ENCODE measurements at regions not wholly inside any gene's neighbourhood (a gene's known extent, or its start where the extent isn't known, plus 50 kb on each side); places are given as distances from the start of the nearest gene placed in this dataset.
A peak's percentile ranks its signal among the peaks of the same experiment; 100 is the strongest.

GRCh38 chr16:77030600-77030999 lies 160.4 kb upstream of the MON1B start:
- no peak overlapping the region for H3K4me3 ChIP-seq (ENCODE audit: low read depth, low read length)
- DNase-seq (ENCODE audit: low read depth) (no peak), FAIRE-seq (no peak)
- no peaks in the 10 kb centered on the region for H3K27me3 ChIP-seq (ENCODE audit: control insufficient read depth, insufficient read depth, low read length)
- TF ChIP-seq CTCF (IDR thresholded peaks at IDR 0.05; ENCODE audit: insufficient read depth, low read length, severe bottlenecking), result no peak
- no peaks in the 10 kb centered on the region for H3K36me3 ChIP-seq (ENCODE audit: control insufficient read depth, insufficient read depth, low read length)

- DNase-seq (ENCODE audit: low read depth) (no peak), FAIRE-seq (no peak)
- no peak for TF ChIP-seq CTCF (IDR thresholded peaks at IDR 0.05; ENCODE audit: insufficient read depth, low read length, severe bottlenecking)
- H3K36me3 ChIP-seq (ENCODE audit: control insufficient read depth, insufficient read depth, low read length), result no peaks in the 10 kb centered on the region
- no peaks in the 10 kb centered on the region for H3K27me3 ChIP-seq (ENCODE audit: control insufficient read depth, insufficient read depth, low read length)
- H3K4me3 ChIP-seq (ENCODE audit: low read depth, low read length), result no peak overlapping the region
These were observed 157.5 kb upstream of the MON1B start for GRCh38 chr16:77033516-77033915.

GRCh38 chr16:77035361-77035760 lies 155.6 kb upstream of the MON1B start:
- no peak for TF ChIP-seq CTCF (IDR thresholded peaks at IDR 0.05; ENCODE audit: insufficient read depth, low read length, severe bottlenecking)
- DNase-seq (ENCODE audit: low read depth) (no peak), FAIRE-seq (no peak)
- H3K4me3 ChIP-seq (ENCODE audit: low read depth, low read length), result no peak overlapping the region
- no peaks in the 10 kb centered on the region for H3K27me3 ChIP-seq (ENCODE audit: control insufficient read depth, insufficient read depth, low read length)
- H3K36me3 ChIP-seq (ENCODE audit: control insufficient read depth, insufficient read depth, low read length), result no peaks in the 10 kb centered on the region

GRCh38 chr16:77037696-77038347 lies 153.2 kb upstream of the MON1B start:
- no peak for TF ChIP-seq CTCF (IDR thresholded peaks at IDR 0.05; ENCODE audit: insufficient read depth, low read length, severe bottlenecking)
- no peak for FAIRE-seq
- Histone ChIP-seq H3K27me3 (ENCODE audit: control insufficient read depth, insufficient read depth, low read length) (no peaks in the 10 kb centered on the region), H3K36me3 (ENCODE audit: control insufficient read depth, insufficient read depth, low read length) (no peaks in the 10 kb centered on the region), H3K4me3 (ENCODE audit: low read depth, low read length) (no peak overlapping the region)
- DNase-seq (ENCODE audit: low read depth), result no peak

- Histone ChIP-seq H3K36me3 (ENCODE audit: control insufficient read depth, insufficient read depth, low read length) (no peaks in the 10 kb centered on the region), H3K27me3 (ENCODE audit: control insufficient read depth, insufficient read depth, low read length) (no peaks in the 10 kb centered on the region), H3K4me3 (ENCODE audit: low read depth, low read length) (no peak overlapping the region)
- no peak for DNase-seq (ENCODE audit: low read depth)
- FAIRE-seq, result no peak
- no peak for TF ChIP-seq CTCF (IDR thresholded peaks at IDR 0.05; ENCODE audit: insufficient read depth, low read length, severe bottlenecking)
These were observed 149.5 kb upstream of the MON1B start for GRCh38 chr16:77041468-77041867.

GRCh38 chr16:77043076-77043475 lies 147.9 kb upstream of the MON1B start:
- TF ChIP-seq CTCF (IDR thresholded peaks at IDR 0.05; ENCODE audit: insufficient read depth, low read length, severe bottlenecking), result peak; percentile 17
- DNase-seq (ENCODE audit: low read depth), result peak; percentile 3
- no peak overlapping the region for H3K4me3 ChIP-seq (ENCODE audit: low read depth, low read length)
- H3K36me3 ChIP-seq (ENCODE audit: control insufficient read depth, insufficient read depth, low read length), result no peaks in the 10 kb centered on the region
- H3K27me3 ChIP-seq (ENCODE audit: control insufficient read depth, insufficient read depth, low read length), result no peaks in the 10 kb centered on the region
- FAIRE-seq, result no peak

Data from bronchial epithelial cell (primary cell).